Stomach (tissue), 4 donors: ENCODE measurements at regions not wholly inside any gene's neighbourhood (a gene's known extent, or its start where the extent isn't known, plus 50 kb on each side); places are given as distances from the start of the nearest gene placed in this dataset.

Experiments
- CTCF ChIP-seq, 7 experiments: fragments of 450-650 bp in 4 of 7; fragments of 200-600 bp in 3 of 7; sonication (generic) in 3 of 7; IDR thresholded peaks; one replicate each; pipeline ENCODE4 v1.5.1; 2016 to 2019; ENCODE audit warnings: antibody characterized with exemption in 7 of 7, control low read depth in 2 of 7, mild to moderate bottlenecking in 1 of 7
- EP300 ChIP-seq: sonication (generic); formaldehyde crosslinking; IDR thresholded peaks from one replicate; pipeline ENCODE4 v1.6.1; 2017; ENCODE audit warnings: antibody characterized with exemption
- POLR2A ChIP-seq, 4 donors: fragments of 450-650 bp; IDR thresholded peaks; one replicate each; pipeline ENCODE4 v1.6.1; 2016; ENCODE audit warnings: antibody characterized with exemption in 4 of 4, control low read depth in 2 of 4, mild to moderate bottlenecking in 1 of 4, moderate library complexity in 1 of 4
- POLR2AphosphoS5 ChIP-seq, 3 donors: sonication (generic); formaldehyde crosslinking; IDR thresholded peaks; one replicate each; pipeline ENCODE4 v1.6.1; 2016; ENCODE audit warnings: antibody characterized with exemption in 3 of 3

- TF ChIP-seq CTCF (IDR thresholded peaks at IDR 0.05) = no peak
- no peak for TF ChIP-seq POLR2A (IDR thresholded peaks at IDR 0.05)
- TF ChIP-seq EP300 = no peak
- no peak for TF ChIP-seq POLR2AphosphoS5 (IDR thresholded peaks at IDR 0.05)
Measured at GRCh38 chr6:12508553-12508952, 208.0 kb upstream of the PHACTR1 start.
